Activated T-helper 1 cell treated with anti-CD3 and anti-CD28 coated beads, Interleukin-12 subunit alpha, Interleukin-12 subunit beta, Interleukin-2, Interleukin-4 antibody, amounts not matched to agents 30 ng/mL and 10 ng/mL and 1 ng/mL, durations not matched to agents 14 hours and 24 hours and 36 hours (primary cell): ENCODE measurements at regions not wholly inside any gene's neighbourhood (a gene's known extent, or its start where the extent isn't known, plus 50 kb on each side); places are given as distances from the start of the nearest gene placed in this dataset.

Experiments used
- DNase-seq: peaks from one replicate; pipeline ENCODE4 v3.0.0; 2021; ENCODE audit warnings: low spot score
- H3K27ac Mint-ChIP-seq: one replicate; pipeline ENCODE4 v1.8.0; 2021; ENCODE audit warnings: mild to moderate bottlenecking, mixed read lengths
- H3K27me3 Mint-ChIP-seq: one replicate; pipeline ENCODE4 v1.8.0; 2022; ENCODE audit warnings: mild to moderate bottlenecking, moderate library complexity, mixed read lengths; ENCODE audit not compliant: insufficient read depth
- H3K36me3 Mint-ChIP-seq: one replicate; pipeline ENCODE4 v1.8.0; 2021; ENCODE audit warnings: low read depth, mixed read lengths
- H3K4me1 Mint-ChIP-seq: one replicate; pipeline ENCODE4 v1.8.0; 2021; ENCODE audit warnings: low read depth, mixed read lengths
- H3K4me3 Mint-ChIP-seq: one replicate; pipeline ENCODE4 v1.8.0; 2021; ENCODE audit warnings: mild to moderate bottlenecking, moderate library complexity, mixed read lengths
- H3K9me3 Mint-ChIP-seq: one replicate; pipeline ENCODE4 v1.8.0; 2021; ENCODE audit warnings: mixed read lengths
- intact Hi-C: fragments of 100-400 bp; cut with micrococcal nuclease; formaldehyde crosslinking; loops from one replicate; pipeline ENCODE4 v1.15.1; 2024

DNA sequence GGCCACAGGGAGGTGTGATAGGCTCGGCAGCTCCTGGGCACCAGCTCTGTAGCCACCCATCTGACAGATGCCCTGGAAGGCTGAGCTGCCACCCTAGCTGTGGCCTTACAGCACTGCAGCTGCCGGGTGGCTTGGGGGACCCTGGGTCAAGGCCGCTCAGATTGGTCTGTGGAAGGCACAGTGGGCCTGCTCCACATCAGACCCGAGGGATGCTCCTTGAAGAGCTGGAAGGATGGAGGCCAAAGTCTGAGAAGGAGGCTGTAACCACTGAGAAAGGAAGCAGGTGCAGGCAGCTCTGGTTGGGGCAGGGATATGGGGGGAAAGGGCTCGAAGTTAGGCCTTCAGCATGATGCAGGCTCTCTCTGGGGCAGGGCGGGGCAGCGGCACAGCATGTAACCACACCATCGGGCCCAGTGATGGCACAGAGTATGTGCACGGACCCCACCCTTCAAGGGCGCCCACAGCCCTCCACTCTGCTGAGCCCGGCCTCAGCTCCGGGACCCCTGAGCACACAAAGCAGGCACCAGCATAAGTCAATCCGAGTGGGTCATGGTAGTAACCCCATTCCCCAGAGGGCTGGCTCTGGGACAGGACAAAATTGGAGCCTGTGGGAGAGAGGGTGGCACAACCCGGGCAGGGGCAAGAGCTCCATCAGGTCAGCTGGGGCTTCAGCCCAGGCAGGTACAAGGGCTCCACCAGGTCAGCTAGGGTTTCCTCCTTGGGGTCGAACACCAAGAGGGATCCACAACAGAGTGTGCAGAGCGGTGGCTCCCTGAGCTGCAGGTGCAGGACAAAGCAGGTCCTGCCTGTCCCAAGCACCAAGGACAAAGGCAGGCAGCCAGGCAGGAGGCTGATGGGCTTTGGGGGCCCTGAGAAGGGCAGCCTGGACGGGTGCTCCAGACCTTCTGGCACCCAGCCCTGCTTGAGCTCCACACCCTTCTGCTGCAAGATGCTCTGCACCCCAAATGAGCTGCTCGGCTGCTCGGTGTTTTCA, 1511.1 kb downstream of the BRD1 start:
- DNase-seq: no peak
- no peaks in the 10 kb centered on the region for H3K27me3 Mint-ChIP-seq

DNA sequence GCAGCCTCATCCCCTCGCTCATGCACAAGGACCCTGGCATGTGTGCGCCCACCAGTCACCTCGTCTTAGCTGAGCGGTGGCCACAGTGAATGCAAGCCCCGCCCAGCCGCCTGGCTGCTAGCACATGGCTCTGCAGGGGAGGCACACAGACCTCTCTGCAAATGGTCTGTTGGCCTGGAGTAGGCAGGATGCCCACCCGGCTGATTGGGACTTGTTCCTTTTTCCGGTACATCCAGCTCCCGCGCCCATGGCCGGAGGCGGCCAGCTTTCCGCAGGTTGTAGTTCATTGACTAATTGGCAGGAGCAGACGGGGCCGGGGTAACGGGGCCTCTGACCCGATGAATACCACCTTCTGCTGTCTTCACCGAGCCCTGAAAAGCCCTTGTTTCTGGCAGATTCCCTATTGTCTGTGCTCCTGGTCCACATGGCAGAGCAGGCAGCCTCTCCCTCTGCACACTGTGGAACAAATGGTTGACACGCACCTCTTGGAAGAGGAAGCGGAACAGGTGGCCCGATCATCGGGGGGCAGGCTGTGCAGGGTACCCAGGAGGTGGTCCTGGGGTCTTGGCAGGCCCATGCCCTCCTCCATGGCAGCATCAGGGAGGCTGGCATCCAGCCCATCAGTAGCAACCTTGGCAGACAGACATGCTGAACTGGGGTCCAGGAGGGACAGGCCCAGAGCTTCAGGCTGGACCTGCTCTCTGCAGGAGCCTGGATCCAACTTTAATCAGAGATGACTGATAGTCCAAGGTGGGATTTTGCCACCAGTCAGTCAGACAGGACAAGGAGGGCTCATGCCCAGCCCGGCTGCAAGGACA, 1512.0 kb downstream of the BRD1 start:
- H3K4me3 Mint-ChIP-seq: no peak overlapping the region
- H3K27ac Mint-ChIP-seq: no peak overlapping the region
- no peaks in the 10 kb centered on the region for H3K36me3 Mint-ChIP-seq
- DNase-seq: no peak
- H3K4me1 Mint-ChIP-seq: no peaks in the 10 kb centered on the region
- intact Hi-C loops: no loop called here
- peaks cover 22% of the 10 kb centered on the region for H3K9me3 Mint-ChIP-seq
- H3K27me3 Mint-ChIP-seq: no peaks in the 10 kb centered on the region

More for the DNA sequence above, 1511.1 kb downstream of the BRD1 start:
- intact Hi-C loops: no loop called here
- Mint-ChIP-seq H3K4me1 (no peaks in the 10 kb centered on the region), H3K4me3 (no peak overlapping the region), H3K36me3 (no peaks in the 10 kb centered on the region), H3K9me3 (peaks cover 18% of the 10 kb centered on the region), H3K27ac (no peak overlapping the region)

DNA sequence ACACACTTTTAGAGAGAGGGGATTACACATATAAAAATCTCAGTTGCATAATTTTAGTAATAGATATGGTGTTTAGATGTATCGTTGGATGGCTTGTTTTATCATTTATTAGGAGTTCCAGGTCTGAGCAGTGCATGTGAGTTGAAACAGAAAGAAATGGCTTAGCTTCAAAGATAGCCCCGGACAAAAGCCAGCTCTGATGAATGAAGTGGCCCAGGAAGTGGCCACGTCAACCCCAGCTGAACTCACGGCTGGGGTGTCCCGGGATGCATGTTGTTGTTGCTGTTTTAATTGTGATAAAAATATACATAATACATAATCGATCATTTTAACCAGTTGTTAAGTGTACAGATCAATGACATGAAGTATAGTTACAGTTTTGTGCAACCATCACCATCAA, 1513.6 kb downstream of the BRD1 start:
- Mint-ChIP-seq H3K27ac (no peak overlapping the region), H3K27me3 (no peaks in the 10 kb centered on the region), H3K4me1 (no peaks in the 10 kb centered on the region), H3K9me3 (peaks cover 27% of the 10 kb centered on the region), H3K36me3 (no peaks in the 10 kb centered on the region), H3K4me3 (no peak overlapping the region)
- no peak for DNase-seq
- intact Hi-C loops: no loop called here

DNA sequence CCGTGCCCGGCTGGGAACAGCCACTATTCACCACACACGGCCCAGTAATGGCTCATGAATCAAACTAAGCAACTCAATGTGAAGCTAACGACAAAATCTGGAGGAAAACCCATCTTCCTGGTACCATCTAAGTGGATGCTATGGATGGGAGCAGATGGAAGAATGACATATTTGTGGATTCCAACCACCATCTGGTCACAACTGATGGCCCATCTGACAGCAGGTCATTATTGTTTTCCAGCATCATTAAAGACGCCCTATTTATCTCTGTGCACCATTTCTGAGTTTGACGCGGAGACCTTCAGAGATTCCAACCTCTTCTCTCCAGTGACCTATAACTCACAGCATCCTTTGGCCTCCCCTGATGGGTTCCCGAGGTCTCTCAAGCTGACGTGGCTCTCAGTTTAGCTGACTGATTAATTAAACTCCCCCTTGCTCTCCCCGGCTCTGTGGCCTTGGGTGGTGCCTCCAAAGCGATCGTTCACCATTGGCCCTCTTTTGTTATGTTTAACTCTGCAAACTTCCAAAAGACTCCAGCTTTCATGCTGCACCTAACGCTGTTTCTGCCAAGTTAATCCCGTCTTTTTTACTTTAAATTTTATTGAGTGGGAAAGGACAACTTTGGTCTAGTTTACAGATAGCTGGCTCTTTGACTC, 1514.4 kb downstream of the BRD1 start:
- no peak for DNase-seq
- H3K36me3 Mint-ChIP-seq: no peaks in the 10 kb centered on the region
- H3K27ac Mint-ChIP-seq: no peak overlapping the region
- H3K4me1 Mint-ChIP-seq: no peaks in the 10 kb centered on the region
- no peaks in the 10 kb centered on the region for H3K27me3 Mint-ChIP-seq
- intact Hi-C loops: no loop called here
- H3K9me3 Mint-ChIP-seq: peaks cover 27% of the 10 kb centered on the region
- H3K4me3 Mint-ChIP-seq: no peak overlapping the region

DNA sequence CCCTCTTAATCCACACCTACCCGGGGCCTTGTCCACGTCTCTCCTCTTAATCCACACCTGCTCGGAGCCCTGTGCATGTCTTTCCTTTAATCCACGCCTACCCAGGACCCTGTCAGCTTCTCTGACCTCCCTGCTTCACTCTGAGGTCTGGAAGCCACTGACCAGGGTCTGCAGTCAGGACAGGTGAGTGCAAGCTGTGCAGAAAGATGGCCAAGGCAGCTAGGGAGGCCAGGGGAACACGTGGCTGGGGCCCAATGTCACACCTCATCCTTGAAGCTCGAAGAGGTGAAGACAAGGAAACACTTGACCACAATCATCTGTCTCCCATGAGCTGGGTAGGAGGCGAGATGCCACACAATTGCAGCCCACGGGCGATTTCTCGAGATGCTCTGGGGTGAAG, 1516.9 kb downstream of the BRD1 start:
- Mint-ChIP-seq H3K27ac (no peak overlapping the region), H3K9me3 (peaks cover 27% of the 10 kb centered on the region)
- intact Hi-C loops: no loop called here

DNA sequence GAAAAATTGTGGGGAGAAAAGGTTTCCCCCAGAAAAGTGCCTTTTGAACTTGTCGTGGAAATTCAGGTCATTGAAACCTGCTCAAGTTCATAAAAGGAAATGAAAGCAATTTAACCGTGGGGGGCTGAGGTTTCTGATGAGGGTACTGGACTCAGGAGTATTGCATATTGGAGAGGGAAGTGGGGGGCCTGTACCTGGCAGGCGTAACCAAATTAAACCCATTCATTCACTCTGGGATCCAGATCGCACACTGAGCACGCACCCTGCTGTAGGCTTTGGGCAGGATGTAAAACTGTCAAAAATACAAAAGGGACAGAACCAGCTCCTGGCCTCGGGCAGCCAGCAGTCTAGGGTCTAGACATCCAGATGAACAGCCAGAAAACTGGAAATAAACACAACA, 1517.4 kb downstream of the BRD1 start:
- Mint-ChIP-seq H3K4me3 (no peak overlapping the region), H3K27me3 (no peaks in the 10 kb centered on the region), H3K4me1 (no peaks in the 10 kb centered on the region), H3K27ac (no peak overlapping the region), H3K9me3 (peaks cover 27% of the 10 kb centered on the region), H3K36me3 (no peaks in the 10 kb centered on the region)
- intact Hi-C loops: no loop called here
- DNase-seq: no peak

More for the DNA sequence above, 1516.9 kb downstream of the BRD1 start:
- Mint-ChIP-seq H3K4me3 (no peak overlapping the region), H3K4me1 (no peaks in the 10 kb centered on the region), H3K36me3 (no peaks in the 10 kb centered on the region), H3K27me3 (no peaks in the 10 kb centered on the region)
- DNase-seq: no peak

DNA sequence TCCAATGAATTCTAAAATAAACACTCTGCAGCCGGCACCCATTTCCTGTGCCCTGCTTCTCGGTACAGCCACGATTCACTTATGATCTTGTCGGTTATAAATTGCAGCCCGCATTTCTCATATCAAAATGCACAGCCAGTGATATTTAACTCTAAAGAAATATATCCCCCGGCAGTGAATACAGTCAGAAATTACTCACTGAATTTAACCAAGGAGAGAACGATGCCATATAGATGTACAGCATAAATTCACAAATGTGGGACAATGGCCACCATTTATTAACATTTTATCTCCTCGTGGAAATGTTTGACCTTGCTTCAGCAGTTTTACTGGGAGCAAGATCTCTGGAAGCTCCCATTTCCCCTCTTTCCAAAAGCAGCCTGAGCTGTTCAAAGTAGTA, 1517.8 kb downstream of the BRD1 start:
- H3K4me3 Mint-ChIP-seq: no peak overlapping the region
- H3K9me3 Mint-ChIP-seq: peaks cover 27% of the 10 kb centered on the region
- H3K27me3 Mint-ChIP-seq: no peaks in the 10 kb centered on the region
- H3K4me1 Mint-ChIP-seq: no peaks in the 10 kb centered on the region
- intact Hi-C loops: no loop called here
- H3K27ac Mint-ChIP-seq: no peak overlapping the region
- H3K36me3 Mint-ChIP-seq: no peaks in the 10 kb centered on the region
- no peak for DNase-seq

DNA sequence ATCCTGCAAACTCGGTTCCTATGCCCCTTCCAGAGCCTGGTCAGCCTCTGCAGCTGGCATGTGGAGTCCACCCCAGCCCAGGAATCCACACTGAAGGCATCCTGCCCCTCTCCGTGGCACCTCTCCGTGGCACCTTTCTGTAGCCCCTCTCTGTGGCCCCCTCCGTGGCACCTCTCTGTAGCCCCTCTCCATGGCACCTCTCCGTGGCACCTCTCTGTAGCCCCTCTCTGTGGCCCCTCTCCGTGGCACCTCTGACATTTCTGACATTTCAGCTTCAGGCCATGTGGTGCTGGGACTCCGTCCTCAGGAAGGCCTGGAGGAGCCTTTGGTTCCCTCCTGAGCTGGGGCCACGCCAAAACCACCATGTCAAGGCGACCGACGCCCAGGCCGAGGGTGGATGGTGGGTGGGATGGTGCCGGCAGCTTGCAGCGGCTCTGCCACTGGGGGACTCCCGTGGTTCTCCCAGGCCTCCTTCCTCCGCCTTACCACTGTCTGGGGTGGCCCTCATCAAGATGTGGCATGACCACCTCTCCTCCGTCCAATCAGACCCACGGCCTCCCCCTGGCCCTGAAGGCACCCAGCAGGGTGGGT, 1518.5 kb downstream of the BRD1 start:
- Mint-ChIP-seq H3K4me1 (no peaks in the 10 kb centered on the region), H3K9me3 (peaks cover 27% of the 10 kb centered on the region), H3K4me3 (no peak overlapping the region), H3K27ac (no peak overlapping the region), H3K36me3 (no peaks in the 10 kb centered on the region), H3K27me3 (no peaks in the 10 kb centered on the region)
- no peak for DNase-seq
- intact Hi-C loops: no loop called here

DNA sequence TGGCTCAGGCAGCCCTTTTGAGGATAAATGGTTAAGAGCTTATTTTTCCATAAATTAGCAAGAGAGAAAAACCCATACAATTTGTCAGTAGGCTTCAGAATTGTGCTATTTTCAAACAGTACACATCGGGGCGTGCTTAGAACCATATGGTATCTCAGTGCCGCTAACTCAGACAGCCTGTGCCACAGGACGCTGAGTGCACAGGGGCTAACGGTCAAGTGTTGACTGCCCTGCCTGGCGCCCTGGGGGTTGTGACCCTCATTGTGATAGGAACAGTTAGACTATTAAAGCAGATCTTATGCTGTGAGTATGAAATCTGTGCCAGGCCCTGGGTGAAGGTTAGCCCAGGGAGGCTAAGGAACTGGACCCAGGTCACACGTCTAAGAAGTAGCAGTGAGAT, 1519.7 kb downstream of the BRD1 start:
- DNase-seq: no peak
- Mint-ChIP-seq H3K27me3 (no peaks in the 10 kb centered on the region), H3K9me3 (peaks cover 21% of the 10 kb centered on the region), H3K4me1 (no peaks in the 10 kb centered on the region), H3K27ac (no peak overlapping the region), H3K36me3 (no peaks in the 10 kb centered on the region), H3K4me3 (no peak overlapping the region)
- intact Hi-C loops: no loop called here

DNA sequence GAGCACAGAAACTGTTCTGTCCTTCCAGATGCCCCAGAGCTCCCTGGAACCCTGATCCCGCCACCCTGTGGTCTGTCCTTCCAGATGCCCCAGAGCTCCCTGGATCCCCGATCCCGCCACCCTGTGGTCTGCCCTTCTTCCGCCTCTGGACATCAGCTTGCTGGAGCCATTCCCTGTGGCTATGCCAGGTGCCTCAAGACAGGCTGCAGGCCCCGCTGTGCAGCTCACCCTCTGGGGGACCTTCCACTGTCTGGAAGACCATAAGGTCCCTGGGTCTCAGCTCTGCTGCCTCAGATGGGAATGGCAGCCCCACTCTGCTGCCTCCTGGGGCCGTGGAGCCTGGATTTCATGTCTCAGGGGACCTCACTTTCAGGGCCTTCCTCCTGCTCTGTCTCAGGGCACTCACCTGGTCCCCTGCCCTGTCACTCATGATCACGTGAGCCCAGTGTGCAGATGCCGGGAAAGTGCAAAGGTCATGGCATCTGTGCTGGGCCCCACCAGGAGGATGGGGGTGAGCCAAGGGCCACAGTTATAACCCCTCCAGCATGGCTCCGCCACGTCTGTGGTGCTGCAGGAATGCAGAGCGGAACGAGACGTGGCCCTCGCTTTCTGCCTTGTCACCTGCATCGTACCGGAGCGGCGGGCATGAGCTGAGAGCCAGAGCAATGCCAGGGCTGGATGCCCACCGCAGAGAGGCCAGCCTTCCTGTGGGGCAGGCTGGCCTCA, 1520.7 kb downstream of the BRD1 start:
- no peak overlapping the region for H3K27ac Mint-ChIP-seq
- H3K27me3 Mint-ChIP-seq: no peaks in the 10 kb centered on the region
- H3K4me3 Mint-ChIP-seq: no peak overlapping the region
- intact Hi-C loops: no loop called here
- no peak for DNase-seq
- peaks cover 13% of the 10 kb centered on the region for H3K9me3 Mint-ChIP-seq
- no peaks in the 10 kb centered on the region for H3K36me3 Mint-ChIP-seq
- no peaks in the 10 kb centered on the region for H3K4me1 Mint-ChIP-seq

DNA sequence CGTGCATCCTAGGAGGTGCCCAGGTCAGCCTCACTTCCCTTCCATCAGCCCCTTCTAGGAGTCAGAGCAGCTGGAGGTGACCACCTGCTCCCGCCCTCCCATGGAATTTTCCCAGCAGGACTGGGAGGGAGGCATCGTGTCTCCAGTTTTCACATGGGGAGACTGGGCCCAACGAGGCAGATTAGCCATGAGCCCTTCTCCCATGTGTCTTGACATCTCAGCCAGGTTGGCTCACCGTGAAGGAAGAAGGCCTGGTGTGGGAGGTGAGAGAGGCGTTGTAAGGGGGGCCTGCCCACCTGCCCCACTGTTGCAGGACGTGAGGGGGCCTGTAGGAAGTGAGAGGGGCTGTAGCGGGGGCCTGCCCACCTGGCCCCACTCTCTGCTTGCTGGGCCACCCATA, 1521.4 kb downstream of the BRD1 start:
- Mint-ChIP-seq H3K36me3 (no peaks in the 10 kb centered on the region), H3K9me3 (peaks cover 9% of the 10 kb centered on the region), H3K27ac (no peak overlapping the region), H3K4me1 (no peaks in the 10 kb centered on the region), H3K4me3 (no peak overlapping the region), H3K27me3 (no peaks in the 10 kb centered on the region)
- no peak for DNase-seq
- intact Hi-C loops: no loop called here

DNA sequence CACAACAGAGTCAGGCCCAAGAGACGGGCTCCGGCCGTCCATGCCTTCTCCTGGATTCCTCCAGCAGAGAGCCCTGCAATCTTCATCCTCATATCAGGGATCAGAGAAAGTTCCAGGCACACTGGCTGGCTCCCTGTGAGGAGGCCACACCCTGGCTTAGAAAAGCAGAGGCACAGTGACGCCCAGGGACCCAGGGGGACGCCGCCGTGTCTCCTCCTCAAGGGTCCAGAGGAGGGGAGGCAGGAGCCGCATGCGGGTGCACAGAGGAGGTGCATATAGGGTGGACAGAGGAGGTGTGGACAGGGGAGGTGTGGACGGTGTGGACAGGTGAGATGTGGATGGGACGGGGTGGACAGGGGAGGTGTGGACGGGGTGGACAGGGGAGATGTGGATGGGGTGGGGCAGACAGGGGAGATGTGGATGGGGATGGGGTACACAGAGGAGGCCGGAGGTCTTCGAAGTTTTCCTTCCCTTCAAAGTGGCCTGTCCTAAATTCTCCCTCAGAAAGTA, 1521.9 kb downstream of the BRD1 start:
- Mint-ChIP-seq H3K27me3 (no peaks in the 10 kb centered on the region), H3K36me3 (no peaks in the 10 kb centered on the region), H3K4me1 (no peaks in the 10 kb centered on the region), H3K9me3 (peaks cover 5% of the 10 kb centered on the region), H3K4me3 (no peak overlapping the region), H3K27ac (no peak overlapping the region)
- DNase-seq: no peak
- intact Hi-C loops: no loop called here
